MM.1S (cell line): ENCODE measurements at regions not wholly inside any gene's neighbourhood (a gene's known extent, or its start where the extent isn't known, plus 50 kb on each side); places are given as distances from the start of the nearest gene placed in this dataset.

Source experiments
- DNase-seq: peaks from one replicate; pipeline ENCODE4 v3.0.0-alpha.2; 2015
- H2AFZ ChIP-seq: fragments of 300-600 bp; sonication (generic); 2 replicates; pipeline ENCODE4 v1.6.0; 2016; ENCODE audit warnings: antibody characterized with exemption, low read length
- H3F3A ChIP-seq: fragments of 300-600 bp; sonication (generic); 2 replicates; pipeline ENCODE4 v1.6.1; 2016; ENCODE audit warnings: mild to moderate bottlenecking, antibody characterized with exemption, low read length, moderate library complexity, mixed read lengths; ENCODE audit not compliant: insufficient read depth
- H3K27ac ChIP-seq: fragments of 300-600 bp; sonication (generic); 2 replicates; pipeline ENCODE4 v1.5.1; 2016; ENCODE audit warnings: mild to moderate bottlenecking, low read length
- H3K27me3 ChIP-seq: fragments of 300-600 bp; sonication (generic); replicated peaks from 2 replicates; pipeline ENCODE4 v1.6.0; 2016; ENCODE audit warnings: low read length; ENCODE audit not compliant: insufficient read depth
- H3K36me3 ChIP-seq: fragments of 300-600 bp; sonication (generic); replicated peaks from 2 replicates; pipeline ENCODE4 v1.6.1; 2016; ENCODE audit warnings: mild to moderate bottlenecking, low read length, mixed read lengths; ENCODE audit not compliant: insufficient read depth
- H3K4me1 ChIP-seq: fragments of 300-600 bp; sonication (generic); 2 replicates; pipeline ENCODE4 v1.6.1; 2016; ENCODE audit warnings: low read length, mixed read lengths
- H3K4me2 ChIP-seq: fragments of 300-600 bp; sonication (generic); 2 replicates; pipeline ENCODE4 v1.6.0; 2016; ENCODE audit warnings: low read depth, low read length
- H3K4me3 ChIP-seq: fragments of 300-600 bp; sonication (generic); 2 replicates; pipeline ENCODE4 v1.5.1; 2016; ENCODE audit warnings: low read length, mixed read lengths
- H3K79me2 ChIP-seq: fragments of 300-600 bp; sonication (generic); 2 replicates; pipeline ENCODE4 v1.6.1; 2016; ENCODE audit warnings: mixed run types, low read length, mixed read lengths
- H3K9ac ChIP-seq: fragments of 300-600 bp; sonication (generic); 2 replicates; pipeline ENCODE4 v1.6.1; 2016; ENCODE audit warnings: low read length, mixed read lengths
- H3K9me2 ChIP-seq: fragments of 300-600 bp; sonication (generic); replicated peaks from 2 replicates; pipeline ENCODE4 v1.6.1; 2016; ENCODE audit warnings: mild to moderate bottlenecking, low read length, mixed read lengths; ENCODE audit not compliant: insufficient read depth
- H3K9me3 ChIP-seq: fragments of 300-600 bp; sonication (generic); replicated peaks from 2 replicates; pipeline ENCODE4 v1.6.1; 2016; ENCODE audit warnings: mild to moderate bottlenecking, low read length, mixed read lengths; ENCODE audit not compliant: insufficient read depth
- H4K20me1 ChIP-seq: fragments of 300-600 bp; sonication (generic); 2 replicates; pipeline ENCODE4 v1.6.1; 2016; ENCODE audit warnings: mild to moderate bottlenecking, low read length, moderate library complexity, mixed read lengths; ENCODE audit not compliant: insufficient read depth
- EZH2 ChIP-seq: fragments of 300-600 bp; sonication (generic); optimal IDR thresholded peaks from 2 replicates; pipeline ENCODE3; 2017; ENCODE audit warnings: low read depth, mild to moderate bottlenecking, antibody characterized with exemption, low read length, mixed read lengths
- EZH2phosphoT487 ChIP-seq: fragments of 300-600 bp; sonication (generic); IDR thresholded peaks from 2 replicates; pipeline ENCODE4 v1.6.1; 2018; ENCODE audit warnings: antibody characterized with exemption, low read length
- TF ChIP-seq, protein P1 (sequence below): fragments of 300-600 bp; sonication (generic); IDR thresholded peaks from 2 replicates; pipeline ENCODE4 v1.5.1; 2016; ENCODE audit warnings: antibody characterized with exemption, low read length, mixed read lengths

DNA sequence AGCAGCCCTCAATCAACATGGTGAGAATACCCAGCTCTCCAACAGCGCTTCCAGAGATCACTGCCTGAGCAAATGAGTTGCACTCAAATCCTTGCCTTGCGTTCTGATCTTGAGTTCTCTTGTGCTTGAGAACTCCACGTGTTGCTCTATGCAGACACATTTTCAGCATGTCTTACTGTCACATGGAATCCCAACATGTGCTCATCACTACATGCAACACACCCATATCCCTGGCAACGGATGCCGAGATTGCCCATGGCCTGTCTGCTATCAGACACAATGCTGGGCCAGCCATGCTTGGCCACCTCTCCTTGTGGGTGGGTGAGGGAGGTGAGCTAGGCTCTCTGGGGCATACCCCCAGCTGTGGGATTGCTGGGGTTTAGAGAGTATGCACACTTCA lies 91.9 kb upstream of the LDAH start:
- Histone ChIP-seq H3K27me3 (no peaks in the 10 kb centered on the region), H3K9ac (no peak overlapping the region), H3F3A (no peaks in the 10 kb centered on the region), H3K9me3 (no peaks in the 10 kb centered on the region), H4K20me1 (no peaks in the 10 kb centered on the region), H2AFZ (no peak overlapping the region), H3K79me2 (no peaks in the 10 kb centered on the region), H3K9me2 (no peaks in the 10 kb centered on the region), H3K4me2 (no peak overlapping the region), H3K36me3 (no peaks in the 10 kb centered on the region), H3K4me1 (no peaks in the 10 kb centered on the region), H3K4me3 (no peak overlapping the region), H3K27ac (no peak overlapping the region)
- no peak for TF ChIP-seq EZH2phosphoT487
- DNase-seq: no peak

DNA sequence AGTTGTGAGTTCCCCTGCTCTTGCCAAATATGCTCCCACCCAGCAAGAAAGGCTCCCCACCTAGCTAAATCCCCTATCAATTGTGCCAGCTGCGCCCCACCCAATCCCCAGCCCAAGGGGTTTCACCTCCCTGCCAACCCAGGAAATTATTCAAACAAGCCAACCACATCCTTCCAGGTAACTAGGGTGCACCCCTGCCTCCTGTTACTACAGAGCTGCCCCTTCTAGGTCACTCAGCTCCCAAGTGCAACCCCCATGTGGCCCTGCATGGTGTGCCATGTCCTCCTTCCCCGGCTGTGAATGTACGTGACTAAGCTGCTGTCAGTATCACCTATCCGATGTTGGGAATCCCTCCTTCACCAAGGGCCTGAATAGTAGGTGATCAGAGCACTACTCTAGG lies 91.2 kb upstream of the LDAH start:
- no peak overlapping the region for H3K4me2 ChIP-seq
- no peak overlapping the region for H3K4me3 ChIP-seq
- H3K27ac ChIP-seq: no peak overlapping the region
- TF ChIP-seq, protein P1, sequence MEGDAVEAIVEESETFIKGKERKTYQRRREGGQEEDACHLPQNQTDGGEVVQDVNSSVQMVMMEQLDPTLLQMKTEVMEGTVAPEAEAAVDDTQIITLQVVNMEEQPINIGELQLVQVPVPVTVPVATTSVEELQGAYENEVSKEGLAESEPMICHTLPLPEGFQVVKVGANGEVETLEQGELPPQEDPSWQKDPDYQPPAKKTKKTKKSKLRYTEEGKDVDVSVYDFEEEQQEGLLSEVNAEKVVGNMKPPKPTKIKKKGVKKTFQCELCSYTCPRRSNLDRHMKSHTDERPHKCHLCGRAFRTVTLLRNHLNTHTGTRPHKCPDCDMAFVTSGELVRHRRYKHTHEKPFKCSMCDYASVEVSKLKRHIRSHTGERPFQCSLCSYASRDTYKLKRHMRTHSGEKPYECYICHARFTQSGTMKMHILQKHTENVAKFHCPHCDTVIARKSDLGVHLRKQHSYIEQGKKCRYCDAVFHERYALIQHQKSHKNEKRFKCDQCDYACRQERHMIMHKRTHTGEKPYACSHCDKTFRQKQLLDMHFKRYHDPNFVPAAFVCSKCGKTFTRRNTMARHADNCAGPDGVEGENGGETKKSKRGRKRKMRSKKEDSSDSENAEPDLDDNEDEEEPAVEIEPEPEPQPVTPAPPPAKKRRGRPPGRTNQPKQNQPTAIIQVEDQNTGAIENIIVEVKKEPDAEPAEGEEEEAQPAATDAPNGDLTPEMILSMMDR: no peak
- DNase-seq: no peak
- no peaks in the 10 kb centered on the region for H3K9me3 ChIP-seq
- H3K9me2 ChIP-seq: no peaks in the 10 kb centered on the region
- no peaks in the 10 kb centered on the region for H3K4me1 ChIP-seq
- H4K20me1 ChIP-seq: no peaks in the 10 kb centered on the region
- H3K36me3 ChIP-seq: no peaks in the 10 kb centered on the region
- H3K79me2 ChIP-seq: no peaks in the 10 kb centered on the region
- no peaks in the 10 kb centered on the region for H3F3A ChIP-seq
- no peak overlapping the region for H3K9ac ChIP-seq
- no peak overlapping the region for H2AFZ ChIP-seq
- no peaks in the 10 kb centered on the region for H3K27me3 ChIP-seq

DNA sequence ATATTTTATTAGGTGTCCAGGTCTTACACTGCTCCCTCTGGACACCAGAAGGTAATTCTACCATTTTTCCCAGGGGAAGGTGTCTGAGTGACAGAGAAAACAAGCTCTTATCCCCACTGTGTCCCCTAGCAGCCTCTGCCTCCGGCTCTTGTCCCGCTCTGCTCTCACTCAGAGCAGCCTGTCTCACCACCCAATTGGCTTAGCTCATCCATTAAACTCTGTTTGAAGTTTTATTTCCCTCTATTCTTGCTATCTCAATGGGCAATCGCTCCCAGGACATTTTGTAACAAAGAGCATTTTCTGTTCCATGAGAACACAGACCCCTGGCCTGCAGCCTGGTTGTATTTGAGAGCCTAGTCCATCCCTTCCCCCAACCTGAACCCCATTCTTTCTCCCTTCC lies 90.6 kb upstream of the LDAH start:
- Histone ChIP-seq H3K27me3 (no peaks in the 10 kb centered on the region), H3K27ac (no peak overlapping the region), H2AFZ (no peak overlapping the region), H3K9me3 (no peaks in the 10 kb centered on the region), H3K36me3 (no peaks in the 10 kb centered on the region), H3K9me2 (no peaks in the 10 kb centered on the region), H4K20me1 (no peaks in the 10 kb centered on the region), H3F3A (no peaks in the 10 kb centered on the region), H3K4me2 (no peak overlapping the region), H3K4me3 (no peak overlapping the region), H3K9ac (no peak overlapping the region), H3K79me2 (no peaks in the 10 kb centered on the region), H3K4me1 (no peaks in the 10 kb centered on the region)
- TF ChIP-seq EZH2phosphoT487: no peak
- DNase-seq: no peak

DNA sequence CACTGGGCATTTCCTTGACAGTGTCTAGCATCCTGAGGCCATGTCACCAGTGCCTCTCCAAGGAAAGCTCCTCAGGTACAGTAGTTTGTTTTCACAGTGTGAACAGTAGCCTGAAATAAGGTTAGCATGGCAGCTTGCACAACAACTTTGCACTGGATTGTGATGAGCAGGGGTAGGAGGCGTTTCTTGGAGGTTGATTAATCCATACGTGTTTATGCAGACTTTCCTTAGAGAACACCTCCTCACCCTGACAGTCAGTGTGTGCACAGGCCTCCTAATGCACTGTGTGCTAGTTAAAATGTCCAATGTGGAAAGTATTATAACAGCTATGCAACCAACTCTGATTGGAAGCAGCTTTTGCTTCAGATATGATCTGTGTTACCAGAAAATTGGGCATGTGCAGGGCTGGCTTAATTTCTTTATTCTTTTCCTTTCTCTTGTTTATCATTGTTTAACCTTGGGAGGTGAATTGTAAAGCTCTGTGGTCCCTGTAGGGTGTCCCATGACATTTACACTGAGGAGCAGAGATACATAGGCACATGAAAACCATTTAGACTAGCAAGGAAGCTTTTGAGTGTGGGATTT lies 77.2 kb upstream of the LDAH start:
- TF ChIP-seq EZH2phosphoT487 (no peak), EZH2 (no peak)
- TF ChIP-seq, protein P1: no peak
- Histone ChIP-seq H3K27me3 (no peaks in the 10 kb centered on the region), H3K9me3 (no peaks in the 10 kb centered on the region), H3K4me2 (no peak overlapping the region), H4K20me1 (no peaks in the 10 kb centered on the region), H3K36me3 (no peaks in the 10 kb centered on the region), H3K9me2 (no peaks in the 10 kb centered on the region), H3K27ac (no peak overlapping the region), H3K9ac (no peak overlapping the region), H3K4me3 (no peak overlapping the region), H3K4me1 (no peaks in the 10 kb centered on the region), H3K79me2 (no peaks in the 10 kb centered on the region), H3F3A (no peaks in the 10 kb centered on the region), H2AFZ (no peak overlapping the region)
- DNase-seq: no peak
